ENCODE measurements at regions not wholly inside any gene's neighbourhood (a gene's known extent, or its start where the extent isn't known, plus 50 kb on each side); places are given as distances from the start of the nearest gene placed in this dataset.

GRCh38 chr7:142454862-142455261 is 197.0 kb upstream of the PRSS58 start:
- no peak for TF ChIP-seq CTCF (IDR thresholded peaks at IDR 0.05)
- no peak for TF ChIP-seq POLR2A (IDR thresholded peaks at IDR 0.05)
